Body of pancreas (tissue), 4 donors: ENCODE measurements at regions not wholly inside any gene's neighbourhood (a gene's known extent, or its start where the extent isn't known, plus 50 kb on each side); places are given as distances from the start of the nearest gene placed in this dataset.

ENCODE experiments used
- ATAC-seq: fragments of 150-250 bp; one replicate; pipeline ENCODE4 v1.9.1; 2016
- DNase-seq, 4 donors: peaks; one replicate each; pipeline ENCODE4 v3.0.0-alpha.2; 2019
- H3K27ac ChIP-seq, 4 donors: fragments of 200-600 bp; sonication (generic); 1 replicate in 3 of 4; 2 replicates in 1 of 4; pipeline versions ENCODE4 v1.5.1 to v1.6.1; 2016 to 2019; ENCODE audit warnings: mild to moderate bottlenecking in 1 of 4, mixed read lengths in 1 of 4, moderate library complexity in 1 of 4
- H3K27me3 ChIP-seq, 2 donors: fragments of 200-600 bp; sonication (generic); one replicate each; pipeline ENCODE4 v1.6.0; 2016; ENCODE audit warnings: mild to moderate bottlenecking in 1 of 2
- H3K36me3 ChIP-seq, 2 donors: fragments of 200-600 bp; sonication (generic); replicated peaks in 1 of 2; 2 replicates each; pipeline ENCODE4 v1.5.1; 2016; ENCODE audit warnings: low read depth in 2 of 2; ENCODE audit not compliant: insufficient read depth in 1 of 2
- H3K4me1 ChIP-seq: fragments of 200-600 bp; sonication (generic); one replicate; pipeline ENCODE4 v1.6.0; 2016
- H3K4me3 ChIP-seq, 2 donors: fragments of 200-600 bp; sonication (generic); 1 replicate in 1 of 2; 2 replicates in 1 of 2; pipeline ENCODE4 v1.5.1; 2016 to 2019
- H3K9me3 ChIP-seq, 3 donors: fragments of 200-600 bp; sonication (generic); 1 replicate in 2 of 3; 2 replicates in 1 of 3; pipeline ENCODE4 v1.5.1; 2016
- POLR2A ChIP-seq, 3 donors: fragments of 450-650 bp; IDR thresholded peaks; one replicate each; pipeline ENCODE4 v1.6.1; 2016; ENCODE audit warnings: antibody characterized with exemption in 3 of 3, mild to moderate bottlenecking in 2 of 3
- WGBS, 2 donors: methylation state at CpG; one replicate each; pipeline ENCODE4 v1.1.5; 2017; 5-methylcytosine and 5-hydroxymethylcytosine counted together
- intact Hi-C: fragments of 100-400 bp; cut with DNase I; formaldehyde crosslinking; loops from one replicate; pipeline ENCODE4 v1.15.1; 2023
- TF ChIP-seq, protein P1 (sequence below), 7 experiments: fragments of 450-650 bp in 4 of 7; fragments of 200-600 bp in 3 of 7; sonication (generic) in 3 of 7; IDR thresholded peaks; one replicate each; pipeline ENCODE4 v1.5.1; 2016 to 2019; ENCODE audit warnings: antibody characterized with exemption in 7 of 7

DNA sequence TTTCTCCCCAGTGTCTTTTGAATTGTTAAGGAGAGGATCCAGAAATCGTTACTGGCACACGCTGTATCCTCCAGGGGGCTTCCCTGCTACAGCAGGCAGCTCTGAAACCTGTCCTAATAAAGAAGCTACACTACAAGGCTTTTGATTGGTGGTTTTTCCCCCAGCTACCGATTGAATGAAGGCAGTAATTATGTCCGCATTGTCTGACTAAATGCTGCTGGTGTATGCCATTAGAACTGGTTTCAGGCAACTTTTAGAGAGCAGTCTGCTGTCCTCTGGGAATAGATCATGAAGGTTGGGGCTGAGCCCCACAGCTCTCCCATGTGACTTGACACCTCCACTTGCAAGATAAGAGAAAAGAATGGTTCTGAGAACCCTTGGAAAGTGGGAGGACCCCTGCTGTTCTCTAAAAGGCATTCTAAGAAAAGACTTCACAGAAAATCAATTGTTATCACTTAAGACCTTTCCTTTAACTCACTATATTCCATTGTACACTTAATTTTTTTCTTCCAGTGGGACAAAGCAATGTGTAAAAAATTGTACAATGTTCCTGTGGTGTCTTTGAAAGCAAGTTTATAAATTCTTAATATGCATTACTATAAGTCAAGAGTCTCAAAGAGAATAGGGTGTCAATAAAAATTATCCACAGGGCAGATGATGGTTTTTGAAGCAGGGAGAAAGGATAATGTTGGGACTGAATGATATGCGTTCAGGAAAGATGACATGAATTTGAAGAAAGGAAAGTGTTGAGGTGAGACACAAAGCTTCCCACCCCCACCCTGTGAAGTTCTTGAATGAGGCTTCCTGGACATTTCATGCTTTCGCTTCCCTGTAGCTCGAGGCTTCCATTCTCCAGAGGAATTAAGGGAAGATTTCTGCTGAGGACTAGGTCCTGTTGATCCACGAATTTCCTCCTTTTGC is 53.0 kb upstream of the DAZL start:
- no peaks in the 10 kb centered on the region for H3K27me3 ChIP-seq
- no peaks in the 10 kb centered on the region for H3K36me3 ChIP-seq
- intact Hi-C loops: no loop called here
- WGBS, 2 donors: 45 to 46% methylated on average over 8 of the region's 8 CpGs
- H3K9me3 ChIP-seq: no peaks in the 10 kb centered on the region
- no peaks in the 10 kb centered on the region for H3K4me1 ChIP-seq
- TF ChIP-seq, protein P1, sequence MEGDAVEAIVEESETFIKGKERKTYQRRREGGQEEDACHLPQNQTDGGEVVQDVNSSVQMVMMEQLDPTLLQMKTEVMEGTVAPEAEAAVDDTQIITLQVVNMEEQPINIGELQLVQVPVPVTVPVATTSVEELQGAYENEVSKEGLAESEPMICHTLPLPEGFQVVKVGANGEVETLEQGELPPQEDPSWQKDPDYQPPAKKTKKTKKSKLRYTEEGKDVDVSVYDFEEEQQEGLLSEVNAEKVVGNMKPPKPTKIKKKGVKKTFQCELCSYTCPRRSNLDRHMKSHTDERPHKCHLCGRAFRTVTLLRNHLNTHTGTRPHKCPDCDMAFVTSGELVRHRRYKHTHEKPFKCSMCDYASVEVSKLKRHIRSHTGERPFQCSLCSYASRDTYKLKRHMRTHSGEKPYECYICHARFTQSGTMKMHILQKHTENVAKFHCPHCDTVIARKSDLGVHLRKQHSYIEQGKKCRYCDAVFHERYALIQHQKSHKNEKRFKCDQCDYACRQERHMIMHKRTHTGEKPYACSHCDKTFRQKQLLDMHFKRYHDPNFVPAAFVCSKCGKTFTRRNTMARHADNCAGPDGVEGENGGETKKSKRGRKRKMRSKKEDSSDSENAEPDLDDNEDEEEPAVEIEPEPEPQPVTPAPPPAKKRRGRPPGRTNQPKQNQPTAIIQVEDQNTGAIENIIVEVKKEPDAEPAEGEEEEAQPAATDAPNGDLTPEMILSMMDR (IDR thresholded peaks at IDR 0.05): no peak
- TF ChIP-seq POLR2A (IDR thresholded peaks at IDR 0.05): no peak
- H3K4me3 ChIP-seq: no peak overlapping the region
- ATAC-seq: no peak
- no peak for DNase-seq
- H3K27ac ChIP-seq: no peak overlapping the region

GRCh38 chr3:16658925-16659793 is 53.9 kb upstream of the DAZL start:
- DNase-seq (no peak), ATAC-seq (no peak)
- TF ChIP-seq POLR2A (IDR thresholded peaks at IDR 0.05): no peak
- TF ChIP-seq, protein P1 (IDR thresholded peaks at IDR 0.05): no peak
- Histone ChIP-seq H3K27ac (no peak overlapping the region), H3K27me3 (no peaks in the 10 kb centered on the region), H3K36me3 (no peaks in the 10 kb centered on the region), H3K4me3 (no peak overlapping the region), H3K9me3 (no peaks in the 10 kb centered on the region), H3K4me1 (no peaks in the 10 kb centered on the region)
- intact Hi-C loops: no loop called here
- 79 to 82% methylated on average over 3 of the region's 3 CpGs for WGBS, 2 donors

DNA sequence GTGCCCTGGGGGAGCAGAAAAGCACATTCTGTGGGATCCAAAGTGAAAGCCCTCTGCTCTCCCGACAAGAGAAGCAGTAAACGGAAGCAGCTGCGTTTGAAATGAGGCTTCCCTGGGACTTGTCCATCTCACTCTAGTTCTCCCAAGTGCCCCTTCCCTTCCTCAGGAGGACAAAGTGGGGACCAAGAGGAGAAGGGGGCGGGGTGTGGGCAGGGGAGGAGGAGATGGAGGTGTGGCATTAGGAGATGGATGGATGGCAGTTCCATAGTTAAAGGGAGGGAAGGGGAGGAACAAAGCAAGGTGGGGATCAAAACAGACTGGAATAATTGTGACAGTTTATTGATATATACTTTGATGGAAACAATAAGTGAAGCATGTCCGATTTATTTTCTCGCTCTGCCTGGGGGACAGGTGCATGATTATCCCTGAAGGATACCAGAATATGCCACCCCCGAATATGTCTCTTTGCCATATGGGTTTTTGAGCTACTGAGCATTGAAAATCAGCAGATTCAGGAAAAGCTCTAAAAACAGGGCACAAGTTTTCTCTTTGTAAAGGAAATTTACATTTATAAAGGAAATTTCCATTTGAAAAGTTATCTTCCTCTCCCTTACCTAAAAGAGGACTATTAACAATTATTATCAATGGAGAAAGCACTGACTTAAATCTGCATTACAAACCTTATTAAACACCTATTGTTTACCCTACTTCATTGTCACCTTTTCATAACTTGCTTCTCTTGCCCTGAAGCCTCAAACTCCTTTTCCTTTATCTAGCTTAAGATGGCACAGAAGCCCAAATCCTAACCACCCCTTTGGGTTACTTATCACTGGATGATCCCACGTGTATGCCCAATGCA is 58.9 kb upstream of the DAZL start:
- ATAC-seq: no peak
- Histone ChIP-seq H3K27ac (no peak overlapping the region), H3K9me3 (no peaks in the 10 kb centered on the region), H3K27me3 (no peaks in the 10 kb centered on the region), H3K4me1 (no peaks in the 10 kb centered on the region), H3K36me3 (no peaks in the 10 kb centered on the region), H3K4me3 (no peak overlapping the region)
- intact Hi-C loops: no loop called here
- no peak for DNase-seq
- 42 to 55% methylated on average over 8 of the region's 8 CpGs for WGBS, 2 donors
- no peak for TF ChIP-seq POLR2A (IDR thresholded peaks at IDR 0.05)
- TF ChIP-seq, protein P1 (IDR thresholded peaks at IDR 0.05): no peak

DNA sequence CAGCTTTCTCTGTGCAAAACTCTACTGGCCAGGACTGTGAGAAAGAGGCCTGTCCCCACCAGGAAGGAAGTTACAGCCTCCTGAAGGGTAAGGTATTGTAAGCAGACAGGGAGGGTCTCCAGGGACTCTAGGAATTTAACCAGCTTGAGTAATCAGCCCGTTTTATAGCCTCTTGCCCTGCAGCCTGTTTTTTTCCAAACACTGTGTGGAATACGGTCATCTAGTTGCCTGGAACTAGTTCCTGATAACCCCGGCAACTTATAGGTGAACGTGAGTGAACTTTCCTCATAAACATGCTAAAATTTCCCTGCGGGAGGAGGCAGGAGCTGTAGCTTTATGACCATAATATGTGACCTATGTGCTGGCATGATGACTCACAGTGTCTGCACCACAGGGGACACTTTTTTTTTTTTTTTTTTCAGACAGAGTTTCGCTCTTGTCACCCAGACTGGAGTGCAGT is 60.1 kb upstream of the DAZL start:
- TF ChIP-seq, protein P1 (IDR thresholded peaks at IDR 0.05): no peak
- Histone ChIP-seq H3K27me3 (no peaks in the 10 kb centered on the region), H3K27ac (no peak overlapping the region), H3K4me3 (no peak overlapping the region), H3K9me3 (no peaks in the 10 kb centered on the region), H3K36me3 (no peaks in the 10 kb centered on the region), H3K4me1 (no peaks in the 10 kb centered on the region)
- intact Hi-C loops: no loop called here
- DNase-seq (no peak), ATAC-seq (no peak)
- WGBS, 2 donors: 45 to 48% methylated on average over 6 of the region's 6 CpGs
